BE2C (cell line): ENCODE measurements at regions not wholly inside any gene's neighbourhood (a gene's known extent, or its start where the extent isn't known, plus 50 kb on each side); places are given as distances from the start of the nearest gene placed in this dataset.

Experiments
- DNase-seq: peaks from one replicate; pipeline ENCODE4 v3.0.0-alpha.2; 2020
- H3K27me3 ChIP-seq: fragments of 250-450 bp; sonication (Bioruptor Pico); 2 replicates; pipeline ENCODE4 v1.5.1; 2020; ENCODE audit warnings: mild to moderate bottlenecking
- H3K36me3 ChIP-seq: fragments of 250-450 bp; sonication (Bioruptor Pico); 2 replicates; pipeline ENCODE4 v1.5.1; 2020; ENCODE audit warnings: mild to moderate bottlenecking
- H3K4me1 ChIP-seq: fragments of 250-450 bp; sonication (Bioruptor Pico); 2 replicates; pipeline ENCODE4 v1.5.1; 2020
- H3K4me3 ChIP-seq: 2 replicates; pipeline ENCODE4 v1.5.1; 2011; ENCODE audit warnings: low read depth, low read length
- H3K9me3 ChIP-seq: fragments of 250-450 bp; sonication (Bioruptor Pico); 2 replicates; pipeline ENCODE4 v1.5.1; 2020
- TF ChIP-seq, protein P1 (sequence below): IDR thresholded peaks from 2 replicates; pipeline ENCODE4 v1.5.1; 2012; ENCODE audit warnings: mild to moderate bottlenecking, low read depth, low read length

- TF ChIP-seq, protein P1, sequence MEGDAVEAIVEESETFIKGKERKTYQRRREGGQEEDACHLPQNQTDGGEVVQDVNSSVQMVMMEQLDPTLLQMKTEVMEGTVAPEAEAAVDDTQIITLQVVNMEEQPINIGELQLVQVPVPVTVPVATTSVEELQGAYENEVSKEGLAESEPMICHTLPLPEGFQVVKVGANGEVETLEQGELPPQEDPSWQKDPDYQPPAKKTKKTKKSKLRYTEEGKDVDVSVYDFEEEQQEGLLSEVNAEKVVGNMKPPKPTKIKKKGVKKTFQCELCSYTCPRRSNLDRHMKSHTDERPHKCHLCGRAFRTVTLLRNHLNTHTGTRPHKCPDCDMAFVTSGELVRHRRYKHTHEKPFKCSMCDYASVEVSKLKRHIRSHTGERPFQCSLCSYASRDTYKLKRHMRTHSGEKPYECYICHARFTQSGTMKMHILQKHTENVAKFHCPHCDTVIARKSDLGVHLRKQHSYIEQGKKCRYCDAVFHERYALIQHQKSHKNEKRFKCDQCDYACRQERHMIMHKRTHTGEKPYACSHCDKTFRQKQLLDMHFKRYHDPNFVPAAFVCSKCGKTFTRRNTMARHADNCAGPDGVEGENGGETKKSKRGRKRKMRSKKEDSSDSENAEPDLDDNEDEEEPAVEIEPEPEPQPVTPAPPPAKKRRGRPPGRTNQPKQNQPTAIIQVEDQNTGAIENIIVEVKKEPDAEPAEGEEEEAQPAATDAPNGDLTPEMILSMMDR: no peak
- Histone ChIP-seq H3K36me3 (no peaks in the 10 kb centered on the region), H3K9me3 (no peaks in the 10 kb centered on the region), H3K27me3 (no peaks in the 10 kb centered on the region), H3K4me1 (no peaks in the 10 kb centered on the region), H3K4me3 (no peak overlapping the region)
- no peak for DNase-seq
These were observed 304.4 kb downstream of the KCNS3 start for GRCh38 chr2:18182861-18183260.

- H3K4me1 ChIP-seq: no peaks in the 10 kb centered on the region
- TF ChIP-seq, protein P1: no peak
- no peaks in the 10 kb centered on the region for H3K27me3 ChIP-seq
- H3K9me3 ChIP-seq: no peaks in the 10 kb centered on the region
- H3K36me3 ChIP-seq: no peaks in the 10 kb centered on the region
- DNase-seq: no peak
- no peak overlapping the region for H3K4me3 ChIP-seq
These were observed 302.4 kb downstream of the KCNS3 start for GRCh38 chr2:18180912-18181311.

GRCh38 chr2:18180031-18180610 is 301.7 kb downstream of the KCNS3 start:
- H3K9me3 ChIP-seq: no peaks in the 10 kb centered on the region
- DNase-seq: no peak
- no peaks in the 10 kb centered on the region for H3K36me3 ChIP-seq
- H3K4me1 ChIP-seq: no peaks in the 10 kb centered on the region
- no peaks in the 10 kb centered on the region for H3K27me3 ChIP-seq
- TF ChIP-seq, protein P1: no peak
- no peak overlapping the region for H3K4me3 ChIP-seq

- H3K4me1 ChIP-seq: no peaks in the 10 kb centered on the region
- H3K4me3 ChIP-seq: no peak overlapping the region
- no peaks in the 10 kb centered on the region for H3K9me3 ChIP-seq
- no peaks in the 10 kb centered on the region for H3K36me3 ChIP-seq
- no peaks in the 10 kb centered on the region for H3K27me3 ChIP-seq
- DNase-seq: peak; percentile 55
- TF ChIP-seq, protein P1: peak; percentile 90
These were observed 300.4 kb downstream of the KCNS3 start for GRCh38 chr2:18178736-18179349.

DNA sequence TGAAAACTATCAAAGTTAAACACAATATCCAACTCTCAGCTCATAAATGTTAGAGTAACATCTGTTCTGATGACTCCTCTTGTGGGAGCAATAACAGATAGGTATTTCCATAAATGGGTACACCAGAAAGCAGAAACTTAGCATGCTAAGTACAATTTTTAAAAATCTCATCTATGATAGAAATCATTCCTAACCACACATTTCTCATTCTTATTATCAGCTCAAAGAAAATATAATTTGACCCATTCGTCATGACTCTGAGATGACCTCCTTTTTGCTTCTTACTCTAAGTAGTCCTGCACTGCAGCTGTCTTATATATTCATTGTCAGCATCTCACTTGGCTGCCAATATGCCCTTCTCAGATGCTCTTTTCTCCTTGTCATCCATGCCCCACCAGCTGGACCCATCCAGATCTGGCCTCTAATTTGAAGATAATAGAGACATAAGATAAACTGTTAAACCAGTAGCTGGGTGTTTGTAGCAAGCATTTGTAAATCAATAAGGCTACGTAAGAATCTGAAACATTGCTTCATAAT is 298.3 kb downstream of the KCNS3 start:
- no peaks in the 10 kb centered on the region for H3K9me3 ChIP-seq
- no peaks in the 10 kb centered on the region for H3K36me3 ChIP-seq
- TF ChIP-seq, protein P1: no peak
- H3K4me1 ChIP-seq: no peaks in the 10 kb centered on the region
- no peaks in the 10 kb centered on the region for H3K27me3 ChIP-seq
- DNase-seq: no peak
- no peak overlapping the region for H3K4me3 ChIP-seq

GRCh38 chr2:18172607-18173006 is 294.1 kb downstream of the KCNS3 start:
- DNase-seq: no peak

More at GRCh38 chr2:18172607-18173006, 294.1 kb downstream of the KCNS3 start:
- no peaks in the 10 kb centered on the region for H3K36me3 ChIP-seq
- no peaks in the 10 kb centered on the region for H3K27me3 ChIP-seq
- H3K4me1 ChIP-seq: no peaks in the 10 kb centered on the region
- H3K9me3 ChIP-seq: no peaks in the 10 kb centered on the region
- TF ChIP-seq, protein P1: no peak
- H3K4me3 ChIP-seq: no peak overlapping the region
